Body of pancreas (tissue), 4 donors: ENCODE measurements at regions not wholly inside any gene's neighbourhood (a gene's known extent, or its start where the extent isn't known, plus 50 kb on each side); places are given as distances from the start of the nearest gene placed in this dataset.

ENCODE experiments used
- ATAC-seq: fragments of 150-250 bp; one replicate; pipeline ENCODE4 v1.9.1; 2016
- DNase-seq, 4 donors: peaks; one replicate each; pipeline ENCODE4 v3.0.0-alpha.2; 2019
- H3K27ac ChIP-seq, 4 donors: fragments of 200-600 bp; sonication (generic); 1 replicate in 3 of 4; 2 replicates in 1 of 4; pipeline versions ENCODE4 v1.5.1 to v1.6.1; 2016 to 2019; ENCODE audit warnings: mild to moderate bottlenecking in 1 of 4, mixed read lengths in 1 of 4, moderate library complexity in 1 of 4
- H3K27me3 ChIP-seq, 2 donors: fragments of 200-600 bp; sonication (generic); one replicate each; pipeline ENCODE4 v1.6.0; 2016; ENCODE audit warnings: mild to moderate bottlenecking in 1 of 2
- H3K36me3 ChIP-seq, 2 donors: fragments of 200-600 bp; sonication (generic); replicated peaks in 1 of 2; 2 replicates each; pipeline ENCODE4 v1.5.1; 2016; ENCODE audit warnings: low read depth in 2 of 2; ENCODE audit not compliant: insufficient read depth in 1 of 2
- H3K4me1 ChIP-seq: fragments of 200-600 bp; sonication (generic); one replicate; pipeline ENCODE4 v1.6.0; 2016
- H3K4me3 ChIP-seq, 2 donors: fragments of 200-600 bp; sonication (generic); 1 replicate in 1 of 2; 2 replicates in 1 of 2; pipeline ENCODE4 v1.5.1; 2016 to 2019
- H3K9me3 ChIP-seq, 3 donors: fragments of 200-600 bp; sonication (generic); 1 replicate in 2 of 3; 2 replicates in 1 of 3; pipeline ENCODE4 v1.5.1; 2016
- POLR2A ChIP-seq, 3 donors: fragments of 450-650 bp; IDR thresholded peaks; one replicate each; pipeline ENCODE4 v1.6.1; 2016; ENCODE audit warnings: antibody characterized with exemption in 3 of 3, mild to moderate bottlenecking in 2 of 3
- WGBS, 2 donors: methylation state at CpG; one replicate each; pipeline ENCODE4 v1.1.5; 2017; 5-methylcytosine and 5-hydroxymethylcytosine counted together
- intact Hi-C: fragments of 100-400 bp; cut with DNase I; formaldehyde crosslinking; loops from one replicate; pipeline ENCODE4 v1.15.1; 2023
- TF ChIP-seq, protein P1 (sequence below), 7 experiments: fragments of 450-650 bp in 4 of 7; fragments of 200-600 bp in 3 of 7; sonication (generic) in 3 of 7; IDR thresholded peaks; one replicate each; pipeline ENCODE4 v1.5.1; 2016 to 2019; ENCODE audit warnings: antibody characterized with exemption in 7 of 7

DNA sequence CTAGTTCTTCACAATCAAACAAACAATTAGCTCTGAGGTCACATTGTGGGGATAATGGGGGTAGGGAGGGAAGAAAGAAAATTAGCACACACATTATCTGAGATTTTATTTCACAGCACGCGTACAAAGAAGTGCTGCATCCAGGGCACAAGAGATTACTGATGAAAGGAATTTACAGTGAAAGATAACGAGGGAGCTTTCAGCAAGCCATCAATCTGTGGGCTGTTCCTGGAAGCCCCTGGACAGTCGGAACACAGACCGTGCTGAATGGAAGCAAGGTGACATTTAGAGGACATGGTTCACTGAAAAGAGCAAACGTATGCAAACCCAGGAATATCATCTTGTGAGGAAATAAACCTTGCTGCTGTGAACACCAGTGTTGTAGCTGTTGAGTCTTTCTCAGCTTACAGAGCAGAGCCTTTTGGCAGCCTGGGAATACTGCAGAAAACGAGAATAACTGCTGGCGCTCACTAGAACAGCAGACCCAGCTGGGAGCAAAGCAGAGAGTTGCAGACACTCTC, 63.2 kb downstream of the SCG2 start:
- H3K9me3 ChIP-seq: no peaks in the 10 kb centered on the region
- 24 to 40% methylated on average over 8 of the region's 8 CpGs for WGBS, 2 donors
- H3K4me3 ChIP-seq: no peak overlapping the region
- no peaks in the 10 kb centered on the region for H3K27me3 ChIP-seq
- intact Hi-C loops: no loop called here
- no peaks in the 10 kb centered on the region for H3K36me3 ChIP-seq
- ATAC-seq: no peak
- no peak overlapping the region for H3K27ac ChIP-seq
- no peak for DNase-seq
- H3K4me1 ChIP-seq: peaks cover 5% of the 10 kb centered on the region
- TF ChIP-seq, protein P1, sequence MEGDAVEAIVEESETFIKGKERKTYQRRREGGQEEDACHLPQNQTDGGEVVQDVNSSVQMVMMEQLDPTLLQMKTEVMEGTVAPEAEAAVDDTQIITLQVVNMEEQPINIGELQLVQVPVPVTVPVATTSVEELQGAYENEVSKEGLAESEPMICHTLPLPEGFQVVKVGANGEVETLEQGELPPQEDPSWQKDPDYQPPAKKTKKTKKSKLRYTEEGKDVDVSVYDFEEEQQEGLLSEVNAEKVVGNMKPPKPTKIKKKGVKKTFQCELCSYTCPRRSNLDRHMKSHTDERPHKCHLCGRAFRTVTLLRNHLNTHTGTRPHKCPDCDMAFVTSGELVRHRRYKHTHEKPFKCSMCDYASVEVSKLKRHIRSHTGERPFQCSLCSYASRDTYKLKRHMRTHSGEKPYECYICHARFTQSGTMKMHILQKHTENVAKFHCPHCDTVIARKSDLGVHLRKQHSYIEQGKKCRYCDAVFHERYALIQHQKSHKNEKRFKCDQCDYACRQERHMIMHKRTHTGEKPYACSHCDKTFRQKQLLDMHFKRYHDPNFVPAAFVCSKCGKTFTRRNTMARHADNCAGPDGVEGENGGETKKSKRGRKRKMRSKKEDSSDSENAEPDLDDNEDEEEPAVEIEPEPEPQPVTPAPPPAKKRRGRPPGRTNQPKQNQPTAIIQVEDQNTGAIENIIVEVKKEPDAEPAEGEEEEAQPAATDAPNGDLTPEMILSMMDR (IDR thresholded peaks at IDR 0.05): no peak
- no peak for TF ChIP-seq POLR2A (IDR thresholded peaks at IDR 0.05)

DNA sequence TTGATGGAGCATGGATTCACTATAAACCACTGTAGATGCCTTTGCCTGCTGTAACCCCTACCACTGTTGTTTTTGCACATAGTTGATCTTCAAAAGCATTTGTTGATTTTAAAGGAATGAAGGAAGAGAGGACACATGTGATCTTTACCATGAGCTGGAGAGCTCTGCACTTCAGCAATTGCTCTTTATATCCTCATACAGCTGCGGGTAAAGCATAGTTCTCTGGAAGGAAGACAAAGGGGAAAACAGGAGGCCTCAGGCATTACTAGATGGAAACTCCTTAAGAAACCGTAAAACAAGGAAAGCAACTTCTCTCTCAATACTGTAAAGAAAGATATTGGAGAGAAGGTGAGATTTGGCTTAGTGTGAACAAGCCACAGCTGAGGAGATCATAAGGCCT, 60.6 kb downstream of the SCG2 start:
- TF ChIP-seq, protein P1 (IDR thresholded peaks at IDR 0.05): no peak
- no peak for TF ChIP-seq POLR2A (IDR thresholded peaks at IDR 0.05)
- Histone ChIP-seq H3K36me3 (no peaks in the 10 kb centered on the region), H3K9me3 (no peaks in the 10 kb centered on the region), H3K27ac (no peak overlapping the region), H3K4me1 (peaks cover 5% of the 10 kb centered on the region), H3K27me3 (no peaks in the 10 kb centered on the region), H3K4me3 (no peak overlapping the region)
- intact Hi-C loops: no loop called here
- DNase-seq (no peak), ATAC-seq (no peak)
- 81 to 83% methylated on average over 2 of the region's 2 CpGs for WGBS, 2 donors

DNA sequence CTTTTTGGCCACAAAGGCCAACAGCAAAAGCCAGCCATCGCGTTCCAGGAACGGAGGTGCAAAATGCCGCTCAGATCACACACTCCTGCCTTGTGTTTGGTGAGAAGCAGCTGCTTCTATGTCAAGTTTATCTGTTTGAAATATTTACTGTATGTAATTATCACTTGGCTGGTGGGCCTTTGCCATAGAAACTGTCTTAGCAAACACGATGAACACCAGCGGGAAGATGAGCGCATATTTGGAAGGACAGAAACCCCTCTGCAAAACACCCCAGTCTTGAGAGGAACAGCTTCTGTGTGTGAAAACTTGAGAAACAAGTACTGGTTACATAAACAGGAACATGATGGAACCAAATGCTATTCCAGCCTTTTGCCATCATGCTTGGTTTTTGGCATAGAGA, 59.7 kb downstream of the SCG2 start:
- Histone ChIP-seq H3K4me1 (peaks cover 5% of the 10 kb centered on the region), H3K9me3 (no peaks in the 10 kb centered on the region), H3K27me3 (no peaks in the 10 kb centered on the region), H3K36me3 (no peaks in the 10 kb centered on the region), H3K27ac (no peak overlapping the region), H3K4me3 (no peak overlapping the region)
- DNase-seq (no peak), ATAC-seq (no peak)
- TF ChIP-seq, protein P1 (IDR thresholded peaks at IDR 0.05): no peak
- no peak for TF ChIP-seq POLR2A (IDR thresholded peaks at IDR 0.05)
- WGBS, 2 donors: 84 to 91% methylated on average over 7 of the region's 7 CpGs
- intact Hi-C loops: no loop called here

DNA sequence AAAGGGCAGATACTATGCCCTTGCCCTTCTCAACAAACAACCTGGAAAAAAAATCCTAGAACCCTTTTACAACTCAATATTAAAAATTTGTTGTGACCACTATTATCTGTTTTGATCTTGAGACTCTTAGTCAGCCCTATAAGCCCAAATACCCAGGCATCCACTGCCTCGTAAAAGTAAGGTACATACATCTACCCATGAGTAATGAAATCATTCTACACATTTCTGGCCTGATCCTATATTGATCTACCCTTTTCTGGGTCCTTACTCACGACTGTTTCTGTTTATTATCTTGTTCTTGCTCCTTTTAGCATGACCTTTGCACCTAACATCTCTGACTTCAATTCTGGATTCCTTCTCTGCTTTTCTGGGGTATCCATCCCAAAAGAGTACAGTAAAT, 56.8 kb downstream of the SCG2 start:
- no peak for DNase-seq
- 19 to 25% methylated on average over 2 of the region's 2 CpGs for WGBS, 2 donors
- Histone ChIP-seq H3K4me3 (no peak overlapping the region), H3K4me1 (no peaks in the 10 kb centered on the region), H3K27me3 (no peaks in the 10 kb centered on the region), H3K27ac (no peak overlapping the region), H3K36me3 (no peaks in the 10 kb centered on the region), H3K9me3 (no peaks in the 10 kb centered on the region)
- no peak for TF ChIP-seq POLR2A (IDR thresholded peaks at IDR 0.05)
- TF ChIP-seq, protein P1 (IDR thresholded peaks at IDR 0.05): no peak
- intact Hi-C loops: no loop called here
- ATAC-seq: no peak

DNA sequence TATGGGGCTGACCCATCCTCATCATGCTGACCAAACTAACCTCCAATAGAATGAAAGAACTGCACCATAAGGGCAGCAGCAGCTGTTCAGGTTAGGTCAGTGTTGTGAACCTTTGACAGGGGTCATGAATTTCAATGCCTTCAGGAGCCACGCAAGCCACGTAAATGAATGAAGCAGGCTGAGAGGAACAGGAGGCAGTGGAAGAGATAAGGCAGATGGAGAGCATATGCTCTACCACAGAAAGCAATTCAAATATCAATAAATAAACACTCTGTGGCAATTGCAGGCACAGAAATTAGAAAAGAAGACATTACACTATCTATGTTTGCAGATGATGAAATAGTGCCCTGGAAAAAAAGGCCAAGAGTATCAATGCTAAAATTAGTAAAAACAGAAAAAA, 56.3 kb downstream of the SCG2 start:
- H3K4me1 ChIP-seq: no peaks in the 10 kb centered on the region
- intact Hi-C loops: no loop called here
- TF ChIP-seq, protein P1 (IDR thresholded peaks at IDR 0.05): no peak
- no peak for TF ChIP-seq POLR2A (IDR thresholded peaks at IDR 0.05)
- no peaks in the 10 kb centered on the region for H3K27me3 ChIP-seq
- H3K4me3 ChIP-seq: no peak overlapping the region
- DNase-seq (no peak), ATAC-seq (no peak)
- H3K9me3 ChIP-seq: no peaks in the 10 kb centered on the region
- no peak overlapping the region for H3K27ac ChIP-seq
- 14 to 19% methylated on average over 2 of the region's 2 CpGs for WGBS, 2 donors
- H3K36me3 ChIP-seq: no peaks in the 10 kb centered on the region
